GM23338 (cell line): ENCODE measurements at regions not wholly inside any gene's neighbourhood (a gene's known extent, or its start where the extent isn't known, plus 50 kb on each side); places are given as distances from the start of the nearest gene placed in this dataset.

Experiments used
- ATAC-seq: fragments of 200-7000 bp; cut with Tn5 transposase; 3 replicates; pipeline ENCODE4 v1.9.1; 2020
- DNase-seq: peaks from one replicate; pipeline ENCODE4 v3.0.0-alpha.2; 2015; ENCODE audit warnings: low spot score
- H2AFZ ChIP-seq: fragments of 200-600 bp; sonication (generic); 2 replicates; pipeline ENCODE4 v1.8.0; 2016; ENCODE audit warnings: antibody characterized with exemption, mild to moderate bottlenecking, moderate library complexity
- H3F3A ChIP-seq: fragments of 200-600 bp; sonication (generic); replicated peaks from 2 replicates; pipeline ENCODE4 v1.8.0; 2017; ENCODE audit warnings: antibody characterized with exemption, mixed run types, low read depth
- H3K27ac ChIP-seq: fragments of 200-600 bp; sonication (generic); 2 replicates; pipeline ENCODE4 v1.6.1; 2016; ENCODE audit warnings: low read depth
- H3K27me3 ChIP-seq: fragments of 200-600 bp; sonication (generic); 2 replicates; pipeline ENCODE4 v1.8.0; 2016; ENCODE audit warnings: mild to moderate bottlenecking, mixed run types, moderate library complexity; ENCODE audit not compliant: insufficient read depth
- H3K36me3 ChIP-seq: fragments of 200-600 bp; sonication (generic); 2 replicates; pipeline ENCODE4 v1.8.0; 2016; ENCODE audit warnings: mild to moderate bottlenecking; ENCODE audit not compliant: insufficient read depth
- H3K4me1 ChIP-seq: fragments of 200-600 bp; sonication (generic); 2 replicates; pipeline ENCODE4 v1.8.0; 2016; ENCODE audit warnings: mild to moderate bottlenecking, moderate library complexity; ENCODE audit not compliant: insufficient read depth
- H3K4me2 ChIP-seq: fragments of 200-600 bp; sonication (generic); 2 replicates; pipeline ENCODE4 v1.7.1; 2017; ENCODE audit warnings: mixed run types
- H3K4me3 ChIP-seq: fragments of 200-600 bp; sonication (generic); 2 replicates; pipeline ENCODE4 v1.6.1; 2016; ENCODE audit warnings: mixed run types
- H3K79me2 ChIP-seq: fragments of 200-600 bp; sonication (generic); replicated peaks from 2 replicates; pipeline ENCODE4 v1.8.0; 2017; ENCODE audit warnings: mild to moderate bottlenecking; ENCODE audit not compliant: insufficient read depth
- H3K9me2 ChIP-seq: fragments of 200-600 bp; sonication (generic); 2 replicates; pipeline ENCODE4 v1.8.0; 2017; ENCODE audit not compliant: insufficient read depth
- H4K20me1 ChIP-seq: fragments of 200-600 bp; sonication (generic); replicated peaks from 2 replicates; pipeline ENCODE4 v1.8.0; 2017; ENCODE audit warnings: mild to moderate bottlenecking; ENCODE audit not compliant: insufficient read depth
- H3K27ac Mint-ChIP-seq: 2 replicates; pipeline ENCODE4 v1.8.0; 2020; ENCODE audit warnings: inconsistent platforms, mild to moderate bottlenecking, moderate library complexity, mixed read lengths
- H3K27me3 Mint-ChIP-seq: 3 replicates; pipeline ENCODE4 v1.8.0; 2022; ENCODE audit warnings: low read depth, mild to moderate bottlenecking, moderate library complexity, mixed read lengths, inconsistent platforms; ENCODE audit not compliant: insufficient read depth, poor library complexity
- H3K36me3 Mint-ChIP-seq: 3 replicates; pipeline ENCODE4 v1.8.0; 2021; ENCODE audit warnings: low read depth, mild to moderate bottlenecking, inconsistent platforms, moderate library complexity, mixed read lengths
- H3K4me1 Mint-ChIP-seq: 3 replicates; pipeline ENCODE4 v1.8.0; 2020; ENCODE audit warnings: mild to moderate bottlenecking, inconsistent platforms, mixed read lengths
- H3K4me3 Mint-ChIP-seq: 3 replicates; pipeline ENCODE4 v1.8.0; 2021; ENCODE audit warnings: moderate library complexity, mild to moderate bottlenecking, inconsistent platforms, mixed read lengths
- H3K9me3 Mint-ChIP-seq: 3 replicates; pipeline ENCODE4 v1.8.0; 2020; ENCODE audit warnings: moderate library complexity, mild to moderate bottlenecking, inconsistent platforms, mixed read lengths
- CREB1 ChIP-seq: fragments of 250-450 bp; sonication (Bioruptor Pico); IDR thresholded peaks from 2 replicates; pipeline ENCODE4 v1.5.0; 2020; ENCODE audit warnings: low read depth, mild to moderate bottlenecking, moderate library complexity
- ETS1 ChIP-seq: IDR thresholded peaks from 2 replicates; pipeline ENCODE4 v1.6.1; 2016; ENCODE audit warnings: antibody characterized with exemption
- EZH2phosphoT487 ChIP-seq: fragments of 200-600 bp; sonication (generic); IDR thresholded peaks from one replicate; pipeline ENCODE4 v1.8.1; 2018; ENCODE audit warnings: antibody characterized with exemption; ENCODE audit not compliant: unreplicated experiment
- JUNB ChIP-seq: IDR thresholded peaks from one replicate; pipeline ENCODE4 v1.6.1; 2016; ENCODE audit warnings: antibody characterized with exemption; ENCODE audit not compliant: unreplicated experiment
- NANOG ChIP-seq: IDR thresholded peaks from 2 replicates; pipeline ENCODE4 v1.6.1; 2016; ENCODE audit warnings: antibody characterized with exemption, borderline replicate concordance
- POLR2AphosphoS5 ChIP-seq: IDR thresholded peaks from 2 replicates; pipeline ENCODE4 v1.6.1; 2016; ENCODE audit warnings: antibody characterized with exemption, low read depth
- STAT1 ChIP-seq: IDR thresholded peaks from one replicate; pipeline ENCODE4 v1.6.1; 2016; ENCODE audit warnings: antibody characterized with exemption; ENCODE audit not compliant: unreplicated experiment
- ZNF331 ChIP-seq: fragments of 250-450 bp; sonication (Bioruptor Pico); IDR thresholded peaks from 2 replicates; pipeline ENCODE4 v1.5.0; 2020; ENCODE audit warnings: low read depth, mild to moderate bottlenecking, moderate library complexity
- ZNF462 ChIP-seq: fragments of 250-450 bp; sonication (Bioruptor Pico); IDR thresholded peaks from 2 replicates; pipeline ENCODE4 v1.5.0; 2020; ENCODE audit warnings: mild to moderate bottlenecking, moderate library complexity

DNA sequence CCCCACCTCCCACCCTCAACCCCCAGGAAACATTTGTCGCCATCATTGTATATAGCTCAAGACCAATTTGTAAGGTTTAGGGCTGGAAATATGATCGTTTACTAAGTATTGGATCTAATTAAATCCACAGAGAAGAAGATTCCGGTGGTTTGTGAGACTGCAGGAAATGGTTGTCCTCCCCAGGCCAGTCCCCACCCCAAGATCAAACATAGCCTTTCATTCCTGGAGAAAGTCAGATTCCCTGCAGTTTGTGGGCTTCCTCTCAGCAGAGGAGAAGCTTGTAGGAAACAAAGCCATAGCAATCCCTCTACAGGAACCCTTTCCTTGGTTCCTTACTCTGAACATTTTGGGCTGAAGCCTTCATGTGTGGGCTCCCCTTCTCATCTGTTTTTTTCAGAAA is 79.2 kb upstream of the TBCA start (continued):
- no peak for TF ChIP-seq ZNF462 (CRISPR knock-in tag)
- TF ChIP-seq POLR2AphosphoS5: no peak

- ATAC-seq (no peak), DNase-seq (no peak)
- peaks cover 79% of the 10 kb centered on the region for H3K27me3 Mint-ChIP-seq
- H3K36me3 ChIP-seq: no peaks in the 10 kb centered on the region
- no peak overlapping the region for H3K4me2 ChIP-seq
- peaks cover 4% of the 10 kb centered on the region; the same call in 1 of the 3 replicates for H3K9me3 Mint-ChIP-seq
- no peak overlapping the region for H3K4me3 Mint-ChIP-seq
- H3K9me2 ChIP-seq: no peaks in the 10 kb centered on the region
- no peak overlapping the region for H2AFZ ChIP-seq
- peaks cover 12% of the 10 kb centered on the region; the same call in 1 of the 2 replicates for H3F3A ChIP-seq
- no peak overlapping the region for H3K4me3 ChIP-seq
- H3K79me2 ChIP-seq: no peaks in the 10 kb centered on the region
- peaks cover 6% of the 10 kb centered on the region for H3K4me1 ChIP-seq
- peaks cover 26% of the 10 kb centered on the region; the same call in 1 of the 2 replicates for H4K20me1 ChIP-seq
- H3K4me1 Mint-ChIP-seq: peaks cover 28% of the 10 kb centered on the region
- H3K27ac Mint-ChIP-seq: no peak overlapping the region
- peaks cover 100% of the 10 kb centered on the region for H3K27me3 ChIP-seq
- H3K36me3 Mint-ChIP-seq: no peaks in the 10 kb centered on the region
- no peak overlapping the region for H3K27ac ChIP-seq
- TF ChIP-seq CREB1 (CRISPR knock-in tag): no peak
- no peak for TF ChIP-seq EZH2phosphoT487
- TF ChIP-seq ZNF462 (CRISPR knock-in tag): no peak
- TF ChIP-seq STAT1: no peak
- no peak for TF ChIP-seq ETS1
- no peak for TF ChIP-seq NANOG
- no peak for TF ChIP-seq ZNF331
- no peak for TF ChIP-seq JUNB
Observed at GRCh38 chr5:77853353-77853907, 77.3 kb upstream of the TBCA start.
